Nephron (organoid): ENCODE measurements at regions not wholly inside any gene's neighbourhood (a gene's known extent, or its start where the extent isn't known, plus 50 kb on each side); places are given as distances from the start of the nearest gene placed in this dataset.

Experiments used
- H3K27ac Mint-ChIP-seq, 3 experiments: 2 replicates each; pipeline ENCODE4 v1.8.0; 2020; ENCODE audit warnings: mixed read lengths in 3 of 3, mild to moderate bottlenecking in 2 of 3, moderate library complexity in 1 of 3
- H3K27me3 Mint-ChIP-seq: 2 replicates; pipeline ENCODE4 v1.8.0; 2021; ENCODE audit warnings: low read depth, mild to moderate bottlenecking, moderate library complexity, mixed read lengths
- H3K36me3 Mint-ChIP-seq: 2 replicates; pipeline ENCODE4 v1.8.0; 2020; ENCODE audit warnings: low read depth, mixed read lengths
- H3K4me1 Mint-ChIP-seq: 2 replicates; pipeline ENCODE4 v1.8.0; 2020; ENCODE audit warnings: mixed read lengths
- H3K4me3 Mint-ChIP-seq, 3 experiments: 2 replicates each; pipeline ENCODE4 v1.8.0; 2020; ENCODE audit warnings: mild to moderate bottlenecking in 3 of 3, mixed read lengths in 3 of 3, moderate library complexity in 2 of 3
- H3K9me3 Mint-ChIP-seq: 2 replicates; pipeline ENCODE4 v1.8.0; 2020; ENCODE audit warnings: mixed read lengths
- CTCF ChIP-seq, 3 experiments: fragments of 200-600 bp; sonication (generic); IDR thresholded peaks; one replicate each; pipeline ENCODE4 v1.5.0; 2021; ENCODE audit warnings: antibody characterized with exemption in 3 of 3; ENCODE audit not compliant: unreplicated experiment in 3 of 3

- no peaks in the 10 kb centered on the region for H3K36me3 Mint-ChIP-seq
- H3K27me3 Mint-ChIP-seq: peaks cover 28% of the 10 kb centered on the region
- no peaks in the 10 kb centered on the region for H3K9me3 Mint-ChIP-seq
- no peak overlapping the region for H3K4me3 Mint-ChIP-seq
- no peak for TF ChIP-seq CTCF (IDR thresholded peaks at IDR 0.05; ENCODE audit: unreplicated experiment in 3 of 3)
- H3K4me1 Mint-ChIP-seq: peaks cover 5% of the 10 kb centered on the region
- H3K27ac Mint-ChIP-seq: no peak overlapping the region
These were observed 404.1 kb downstream of the GALR1 start for GRCh38 chr18:77653792-77654191.

GRCh38 chr18:77654302-77654701 lies 404.7 kb downstream of the GALR1 start:
- H3K4me3 Mint-ChIP-seq: no peak overlapping the region
- peaks cover 23% of the 10 kb centered on the region for H3K27me3 Mint-ChIP-seq
- H3K27ac Mint-ChIP-seq: no peak overlapping the region
- no peaks in the 10 kb centered on the region for H3K36me3 Mint-ChIP-seq
- no peak for TF ChIP-seq CTCF (IDR thresholded peaks at IDR 0.05; ENCODE audit: unreplicated experiment in 3 of 3)
- H3K4me1 Mint-ChIP-seq: peaks cover 7% of the 10 kb centered on the region
- H3K9me3 Mint-ChIP-seq: no peaks in the 10 kb centered on the region

DNA sequence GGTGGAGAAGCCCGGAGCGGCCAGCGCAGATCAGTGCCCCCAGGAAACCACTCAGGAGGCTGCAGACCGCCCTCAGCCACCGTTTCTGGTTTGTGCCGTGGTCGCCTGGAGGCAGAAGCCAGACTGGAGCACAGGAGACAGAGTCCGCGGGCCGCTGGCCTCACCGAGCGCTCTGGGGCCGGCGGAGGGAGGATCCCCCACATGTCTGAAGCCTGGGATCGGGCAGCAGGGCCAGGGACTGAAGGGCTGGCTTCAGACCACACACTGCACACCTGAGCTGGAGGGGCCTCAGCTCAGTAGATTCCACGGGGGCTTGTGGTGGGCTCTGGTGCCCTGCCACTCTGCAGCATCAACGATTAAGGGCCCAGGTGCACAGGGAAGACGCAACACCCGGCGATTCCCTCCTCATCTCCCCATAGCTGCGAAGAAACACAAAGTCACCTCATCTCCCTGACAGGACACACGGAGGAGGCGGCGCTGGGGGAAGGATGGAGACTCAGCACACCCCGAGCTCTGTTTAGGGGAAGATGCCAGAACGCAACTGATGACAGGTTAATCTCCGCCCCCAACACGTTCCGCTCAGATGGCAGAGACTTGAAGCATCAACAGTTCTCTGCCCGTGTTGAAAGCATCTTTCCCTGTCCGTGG lies 408.1 kb downstream of the GALR1 start:
- H3K4me1 Mint-ChIP-seq: peaks cover 4% of the 10 kb centered on the region
- no peaks in the 10 kb centered on the region for H3K36me3 Mint-ChIP-seq
- H3K27ac Mint-ChIP-seq: no peak overlapping the region
- H3K27me3 Mint-ChIP-seq: peaks cover 15% of the 10 kb centered on the region
- no peak for TF ChIP-seq CTCF (IDR thresholded peaks at IDR 0.05; ENCODE audit: unreplicated experiment in 3 of 3)
- no peaks in the 10 kb centered on the region for H3K9me3 Mint-ChIP-seq
- H3K4me3 Mint-ChIP-seq: no peak overlapping the region

DNA sequence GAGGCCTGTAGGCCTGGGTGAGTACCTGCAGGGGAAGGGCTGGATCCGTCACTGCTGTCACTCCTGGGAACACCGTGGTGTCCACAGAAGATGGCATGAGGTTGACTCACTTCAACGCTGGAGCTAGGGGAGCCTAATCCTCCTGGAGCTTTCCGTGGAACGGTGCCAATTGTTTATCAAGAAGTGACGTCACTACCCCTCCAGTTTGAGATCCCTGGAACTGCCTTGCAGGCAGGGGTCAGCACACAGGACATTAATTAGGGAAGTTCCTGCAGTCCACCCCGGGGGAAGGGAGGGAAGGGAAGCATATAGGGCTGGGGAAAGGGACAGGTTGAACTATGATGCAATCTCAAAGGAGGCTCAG lies 408.6 kb downstream of the GALR1 start:
- Mint-ChIP-seq H3K9me3 (no peaks in the 10 kb centered on the region), H3K27ac (no peak overlapping the region), H3K4me1 (peaks cover 4% of the 10 kb centered on the region), H3K27me3 (peaks cover 15% of the 10 kb centered on the region), H3K36me3 (no peaks in the 10 kb centered on the region), H3K4me3 (no peak overlapping the region)
- no peak for TF ChIP-seq CTCF (IDR thresholded peaks at IDR 0.05; ENCODE audit: unreplicated experiment in 3 of 3)

DNA sequence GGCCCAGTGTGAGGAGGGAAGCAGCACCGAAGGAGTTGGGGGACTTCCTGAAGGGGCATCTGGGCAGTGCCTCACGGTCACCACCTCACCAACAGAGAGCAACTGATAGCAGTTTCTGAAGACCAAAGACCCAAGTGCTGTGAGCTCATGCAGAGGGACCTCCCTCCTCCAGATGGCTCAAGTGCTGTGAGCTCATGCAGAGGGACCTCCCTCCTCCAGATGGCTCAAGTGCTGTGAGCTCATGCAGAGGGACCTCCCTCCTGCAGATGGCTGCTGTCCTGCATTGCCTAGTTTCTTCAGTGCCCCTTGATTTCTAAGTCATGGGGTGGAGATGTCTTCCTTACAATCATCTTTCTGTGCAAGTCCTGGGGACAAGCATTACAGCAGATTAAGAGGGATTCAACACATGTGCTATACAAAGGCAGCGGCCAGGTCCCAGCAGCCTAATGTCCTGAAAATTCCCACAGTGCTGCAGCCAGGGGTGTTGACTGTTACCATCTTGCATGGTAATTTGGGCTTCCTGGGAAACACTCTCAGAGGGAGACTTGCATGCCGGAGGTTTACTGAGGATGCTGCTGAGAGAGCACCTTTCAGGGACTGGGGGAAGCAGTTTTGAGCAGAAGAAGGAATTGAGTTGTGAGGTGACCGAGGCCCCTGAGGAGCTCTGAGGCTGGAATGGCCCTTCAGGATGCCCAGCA lies 409.3 kb downstream of the GALR1 start:
- no peak overlapping the region for H3K27ac Mint-ChIP-seq
- no peaks in the 10 kb centered on the region for H3K36me3 Mint-ChIP-seq
- H3K27me3 Mint-ChIP-seq: peaks cover 15% of the 10 kb centered on the region
- peaks cover 4% of the 10 kb centered on the region for H3K4me1 Mint-ChIP-seq
- H3K4me3 Mint-ChIP-seq: no peak overlapping the region
- no peak for TF ChIP-seq CTCF (IDR thresholded peaks at IDR 0.05; ENCODE audit: unreplicated experiment in 3 of 3)
- no peaks in the 10 kb centered on the region for H3K9me3 Mint-ChIP-seq

GRCh38 chr18:77666613-77667012 lies 417.0 kb downstream of the GALR1 start:
- H3K36me3 Mint-ChIP-seq: no peaks in the 10 kb centered on the region
- H3K4me3 Mint-ChIP-seq: no peak overlapping the region
- H3K9me3 Mint-ChIP-seq: no peaks in the 10 kb centered on the region
- peaks cover 7% of the 10 kb centered on the region for H3K27me3 Mint-ChIP-seq
- TF ChIP-seq CTCF (IDR thresholded peaks at IDR 0.05; ENCODE audit: unreplicated experiment in 3 of 3): no peak
- H3K4me1 Mint-ChIP-seq: peaks cover 4% of the 10 kb centered on the region
- H3K27ac Mint-ChIP-seq: no peak overlapping the region
